ENCODE measurements at regions not wholly inside any gene's neighbourhood (a gene's known extent, or its start where the extent isn't known, plus 50 kb on each side); places are given as distances from the start of the nearest gene placed in this dataset.
"Not testable (repeated sequence)": the region's sequence is repeated elsewhere in the genome, so short reads cannot be mapped to it uniquely, and the experiment has no call there.

DNA sequence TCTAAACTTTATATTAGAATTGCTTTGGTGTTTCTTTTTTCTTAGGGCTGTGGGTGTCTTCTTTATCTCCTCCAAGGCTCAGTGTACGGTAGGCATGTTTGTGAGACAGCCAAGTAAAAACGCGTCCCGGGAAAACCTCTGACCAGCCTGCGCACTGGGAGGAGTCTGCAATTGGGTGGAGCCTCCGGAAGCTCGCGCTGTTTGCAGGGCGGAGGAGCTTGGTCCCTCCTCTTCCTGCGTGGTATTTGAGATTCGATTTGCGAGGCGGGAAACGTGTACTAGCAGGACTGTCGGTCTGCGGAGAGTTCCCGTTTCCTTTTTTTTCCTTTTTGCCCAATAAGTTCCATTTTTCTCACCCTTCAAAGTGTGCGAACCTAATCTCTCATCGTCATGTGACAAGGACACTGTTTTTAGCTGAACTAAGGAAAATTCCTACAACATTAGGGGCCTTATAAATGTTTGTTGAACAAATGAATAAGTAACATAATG lies 182.1 kb upstream of the OTX2 start:
- DNase-seq = no peak

GRCh38 chr14:56990991-56991627 lies 180.8 kb upstream of the OTX2 start:
- DNase-seq = not testable (repeated sequence)

GRCh38 chr14:56989359-56989758 lies 179.1 kb upstream of the OTX2 start:
- DNase-seq = no peak

- no peak for DNase-seq
Observed at GRCh38 chr14:56979936-56980335, 169.7 kb upstream of the OTX2 start.

- DNase-seq = no peak
Observed at GRCh38 chr14:56976211-56976610, 165.9 kb upstream of the OTX2 start.

DNA sequence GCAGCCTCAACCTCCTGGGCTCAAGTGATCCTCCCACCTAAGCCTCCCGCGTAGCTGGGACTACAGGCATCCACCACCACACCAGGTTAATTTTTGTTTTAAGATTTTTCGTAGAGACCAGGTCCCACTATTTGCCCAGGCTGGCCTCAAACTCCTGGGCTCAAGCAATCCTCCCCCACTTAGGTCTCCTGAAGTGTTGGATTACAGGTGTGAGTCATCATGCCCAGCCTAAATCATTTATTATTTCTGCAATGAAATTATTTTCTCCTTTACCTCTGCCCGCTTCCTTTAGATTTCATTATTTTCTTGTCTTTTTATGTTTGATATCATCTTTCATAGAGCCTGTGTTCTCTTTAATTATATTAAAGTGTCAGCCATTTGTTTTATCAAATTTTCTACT lies 165.2 kb upstream of the OTX2 start:
- no peak for DNase-seq

GRCh38 chr14:56972948-56973347 lies 162.7 kb upstream of the OTX2 start:
- DNase-seq = no peak

- DNase-seq = peak; percentile 92
Observed at GRCh38 chr14:56964895-56965294, 154.6 kb upstream of the OTX2 start.

DNA sequence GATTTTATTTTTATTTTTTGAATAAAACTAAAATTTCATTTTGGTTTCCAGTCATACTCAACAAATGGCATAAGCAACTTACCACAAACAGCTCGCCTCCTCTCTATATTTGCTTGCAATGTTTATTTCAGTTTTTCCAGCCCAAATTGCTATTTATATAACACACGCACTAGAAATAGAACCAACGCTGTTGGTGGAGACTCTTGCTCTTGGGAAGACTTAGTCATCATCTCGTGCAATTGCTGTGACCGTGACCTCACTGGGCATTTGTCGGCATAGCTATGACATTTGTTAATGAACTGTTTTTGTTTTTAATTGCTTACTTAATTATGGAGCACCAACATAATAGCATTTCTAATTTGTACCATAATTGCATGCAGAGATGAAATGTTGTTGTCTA lies 153.1 kb upstream of the OTX2 start:
- no peak for DNase-seq

- DNase-seq = no peak
Observed at GRCh38 chr14:56962444-56963080, 152.3 kb upstream of the OTX2 start.

GRCh38 chr14:56959869-56960268 lies 149.6 kb upstream of the OTX2 start:
- no peak for DNase-seq

DNA sequence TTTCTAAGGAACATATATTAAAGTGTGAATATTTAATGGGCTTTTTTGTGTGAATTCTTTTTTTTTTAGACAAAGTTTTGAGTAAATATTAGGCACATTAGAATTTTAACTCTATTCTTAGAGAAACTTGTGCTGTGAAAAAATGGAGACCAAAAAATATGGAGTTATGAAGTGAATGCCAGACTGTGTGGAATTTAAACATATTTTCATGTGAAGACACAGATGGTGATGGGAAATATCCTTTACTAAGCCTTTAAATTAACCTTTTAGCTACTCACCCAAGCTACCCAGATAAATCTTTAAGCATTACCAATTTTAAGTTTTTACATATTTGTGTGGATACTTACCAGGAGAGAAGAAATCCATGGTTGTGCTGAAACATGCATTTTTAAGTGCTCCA lies 148.8 kb upstream of the OTX2 start:
- DNase-seq = no peak

GRCh38 chr14:56956182-56956581 lies 145.9 kb upstream of the OTX2 start:
- DNase-seq = no peak

DNA sequence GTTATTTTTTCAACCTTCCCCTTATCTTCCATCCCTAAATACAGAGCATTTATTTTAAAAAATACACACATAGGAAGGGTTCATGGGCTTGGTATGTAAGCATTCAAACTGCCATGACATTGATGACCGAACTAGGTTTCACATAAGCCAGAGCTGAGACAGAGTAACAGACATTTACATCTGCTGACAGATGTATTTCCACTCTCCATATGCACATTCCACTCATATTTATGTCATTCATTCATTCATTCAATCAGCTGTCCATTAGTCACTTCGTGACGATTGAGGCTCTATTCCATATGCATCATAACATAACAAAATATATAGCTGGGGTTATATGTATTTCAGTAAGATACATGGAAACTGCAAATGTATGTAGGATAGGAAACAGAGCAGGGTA lies 145.5 kb upstream of the OTX2 start:
- DNase-seq = no peak

GRCh38 chr14:56953884-56954283 lies 143.6 kb upstream of the OTX2 start:
- peak; percentile 41 for DNase-seq

DNA sequence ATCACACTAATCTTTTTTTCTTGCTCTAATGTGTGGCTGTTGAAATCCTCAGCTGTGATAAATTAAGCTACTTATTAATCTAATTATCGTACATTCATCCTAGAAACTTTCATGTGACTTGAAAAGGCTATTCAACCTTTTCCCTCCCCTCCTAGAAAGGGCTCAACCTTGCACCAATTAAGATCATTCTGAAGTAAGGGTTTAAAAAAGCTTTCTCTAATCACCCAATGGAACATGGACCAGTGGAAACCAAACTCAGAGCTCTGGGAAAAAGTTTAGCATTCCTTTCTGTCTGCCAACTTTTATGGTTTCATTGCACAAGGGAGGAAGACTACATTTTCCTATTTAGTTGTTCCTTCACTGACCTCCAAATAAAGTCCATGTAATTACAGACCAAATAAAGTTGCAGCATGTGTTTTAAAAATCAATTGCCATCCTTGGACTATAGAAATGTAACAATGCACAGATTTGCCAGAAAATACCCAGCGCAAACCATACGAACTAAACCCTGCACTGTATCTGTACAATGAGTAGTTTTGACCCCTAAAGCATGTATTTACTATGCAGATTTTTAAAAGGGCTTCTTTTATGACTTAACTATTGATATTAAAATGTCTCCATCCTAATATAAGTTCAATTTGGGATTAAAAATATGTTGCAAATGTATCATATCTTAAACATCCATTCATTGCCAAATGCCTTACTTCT lies 142.6 kb upstream of the OTX2 start:
- peak; percentile 44 for DNase-seq

DNA sequence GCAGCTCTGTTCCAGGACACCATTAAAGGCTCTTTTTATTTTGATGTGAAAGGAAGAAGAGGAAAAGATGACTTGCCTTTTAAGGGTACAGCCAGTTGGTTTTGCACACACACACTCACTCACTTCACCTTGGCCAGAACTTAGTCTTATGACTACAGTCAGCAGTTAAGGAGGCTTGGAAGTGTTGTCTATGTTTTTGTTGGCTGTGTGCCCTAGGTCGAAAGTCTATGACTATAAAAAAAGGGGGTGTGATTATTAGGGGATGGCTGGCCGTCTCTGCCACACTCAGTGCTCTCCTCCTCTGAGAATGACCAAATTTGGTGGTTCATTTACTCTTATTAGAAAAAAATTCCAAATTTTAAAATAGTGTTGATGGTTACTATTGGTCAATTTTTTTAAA lies 139.5 kb upstream of the OTX2 start:
- DNase-seq = no peak

- no peak for DNase-seq
Observed at GRCh38 chr14:56945291-56945690, 135.0 kb upstream of the OTX2 start.

GRCh38 chr14:56944397-56944796 lies 134.1 kb upstream of the OTX2 start:
- DNase-seq = no peak

DNA sequence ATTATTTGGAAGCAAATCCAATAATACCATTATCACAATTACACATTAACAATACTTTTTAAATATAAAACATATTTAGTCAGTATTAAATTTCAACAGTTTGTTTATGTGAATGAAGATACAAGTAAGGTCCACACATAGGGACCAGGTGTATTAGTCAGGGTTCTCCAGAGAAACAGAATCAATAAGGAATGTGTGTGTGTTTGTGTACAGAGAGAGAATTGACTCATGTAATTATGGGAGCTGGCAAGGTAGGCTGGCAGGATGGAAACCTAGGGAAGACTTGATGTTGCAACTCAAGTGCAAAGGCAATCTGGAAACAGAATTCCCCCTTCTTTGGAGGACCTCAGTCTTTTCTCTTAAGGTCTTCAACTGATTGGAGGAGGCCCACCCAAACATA lies 123.2 kb upstream of the OTX2 start:
- DNase-seq = no peak

DNA sequence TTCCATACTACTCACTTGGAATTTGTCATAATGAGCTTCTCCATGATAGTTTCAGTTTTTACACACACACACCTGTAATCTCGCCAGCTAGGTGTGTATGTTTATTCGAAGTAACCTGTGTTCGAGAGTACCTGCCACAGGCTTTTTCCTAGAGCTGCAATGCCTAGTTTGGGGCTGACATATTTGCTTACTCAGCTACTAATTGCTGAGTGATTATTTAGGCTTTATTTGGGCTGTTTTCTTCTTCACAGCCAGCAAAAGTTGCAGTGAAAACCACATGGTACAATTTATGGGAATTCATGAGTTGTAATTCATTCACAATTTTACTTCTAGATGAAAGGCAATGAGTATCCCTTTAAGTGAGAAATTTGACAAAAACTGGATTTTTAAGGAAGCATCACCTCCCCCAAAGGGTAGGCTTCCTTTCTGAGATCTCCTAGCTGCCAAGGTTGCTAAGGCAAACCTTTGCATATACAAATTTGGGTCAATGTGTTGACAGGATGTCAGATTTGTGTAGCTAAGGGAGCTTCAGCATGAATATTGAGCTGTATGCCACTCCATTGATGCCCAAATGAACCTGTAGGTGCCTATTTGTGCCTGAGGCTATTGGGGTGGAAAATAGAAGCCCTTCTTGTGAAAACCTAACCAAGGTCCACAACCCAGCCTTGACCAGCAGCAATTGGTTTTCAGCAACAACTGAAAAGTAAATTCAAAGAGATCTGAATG lies 108.7 kb upstream of the OTX2 start:
- no peak for DNase-seq

DNA sequence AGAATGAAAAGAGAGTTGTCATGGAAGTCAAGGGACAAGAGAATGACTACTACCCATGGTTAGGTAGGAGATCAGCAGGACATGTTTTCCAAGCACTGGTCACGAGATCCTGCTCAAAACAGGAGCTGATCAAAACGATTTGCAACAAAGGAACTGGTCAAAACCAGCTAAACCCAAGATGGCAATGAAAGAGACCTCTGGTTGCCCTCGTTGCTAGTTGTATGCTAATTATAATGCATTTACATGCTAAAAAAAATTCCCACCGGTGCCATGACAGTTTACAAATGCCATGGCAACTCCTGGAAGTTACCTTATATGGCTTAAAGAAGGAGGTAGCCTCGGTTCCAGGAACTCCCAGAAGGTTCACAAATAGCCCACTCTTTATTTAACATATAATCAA lies 95.0 kb upstream of the OTX2 start:
- DNase-seq = no peak

GRCh38 chr14:56903304-56903969 lies 93.2 kb upstream of the OTX2 start:
- no peak for DNase-seq

All from eye (tissue), 1 donor.